Activated CD4-positive, alpha-beta T cell treated with anti-CD3 and anti-CD28 coated beads, Interleukin-2, amount 50 U/mL, for 16 hours (primary cell): ENCODE measurements at regions not wholly inside any gene's neighbourhood (a gene's known extent, or its start where the extent isn't known, plus 50 kb on each side); places are given as distances from the start of the nearest gene placed in this dataset.

ENCODE experiments used
- DNase-seq: peaks from one replicate; pipeline ENCODE4 v3.0.0-alpha.2; 2020

DNA sequence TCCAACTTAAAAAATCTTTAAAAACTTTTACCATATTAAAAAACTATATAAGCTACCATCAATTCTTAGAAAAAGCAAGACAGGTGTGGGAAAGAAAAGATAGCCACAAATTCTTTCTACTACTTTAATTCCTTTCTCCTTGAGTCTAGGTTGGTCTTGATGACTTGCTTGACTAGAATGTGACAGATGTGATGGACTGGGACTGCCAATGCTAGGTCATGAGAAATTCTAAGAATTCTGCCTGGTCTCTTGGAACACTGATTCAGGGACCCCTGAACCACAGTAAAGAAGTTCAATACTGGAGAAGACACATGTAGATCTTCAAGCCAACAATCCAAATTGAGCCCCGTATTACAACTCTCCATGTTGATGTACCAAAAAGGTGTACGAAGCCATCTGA, 326.6 kb upstream of the B3GALT2 start:
- DNase-seq, result no peak

DNA sequence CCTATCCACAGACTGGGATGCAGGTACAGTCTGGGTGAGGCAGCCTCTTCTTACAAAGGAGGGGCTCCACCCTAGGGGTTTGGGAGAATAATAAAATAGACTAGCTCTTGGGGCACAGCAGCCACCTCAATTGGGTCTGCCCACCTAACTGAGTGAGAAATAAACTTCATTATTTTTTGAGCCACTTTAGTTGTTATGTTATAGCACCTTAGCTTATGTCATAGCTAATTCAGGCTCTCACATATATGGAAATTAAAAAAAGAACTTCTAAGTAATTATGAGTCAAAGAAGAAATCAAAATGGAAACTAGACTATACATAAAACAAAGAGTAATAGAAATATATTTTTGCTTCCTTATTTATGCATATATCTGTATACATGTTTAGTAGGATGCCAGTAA, 318.5 kb upstream of the B3GALT2 start:
- no peak for DNase-seq

- no peak for DNase-seq
Observed at GRCh38 chr1:193498088-193498655, 311.8 kb upstream of the B3GALT2 start.

- no peak for DNase-seq
Observed at GRCh38 chr1:193494368-193494767, 308.0 kb upstream of the B3GALT2 start.

DNA sequence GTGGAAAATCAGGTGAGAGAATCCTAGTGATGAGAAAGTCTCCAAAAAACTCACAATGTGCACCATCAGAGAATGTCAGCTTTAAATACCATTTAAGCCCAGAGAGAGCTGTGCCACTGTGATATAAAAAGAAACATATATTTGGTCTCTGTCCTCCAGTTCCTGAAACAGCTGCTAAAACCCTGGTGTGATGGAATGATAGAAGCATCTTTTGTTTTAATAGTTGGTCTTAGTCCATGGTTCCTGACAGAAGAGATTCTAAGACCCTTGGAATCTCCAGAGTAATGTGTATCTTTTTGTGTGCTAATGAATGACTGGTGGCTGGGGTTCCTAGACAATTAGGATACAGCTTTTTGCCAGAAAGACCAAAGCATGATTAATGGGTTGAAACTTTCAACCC, 302.8 kb upstream of the B3GALT2 start:
- DNase-seq, result no peak

- no peak for DNase-seq
Observed at GRCh38 chr1:193487722-193488121, 301.3 kb upstream of the B3GALT2 start.

- DNase-seq, result no peak
Observed at GRCh38 chr1:193486671-193487229, 300.3 kb upstream of the B3GALT2 start.

DNA sequence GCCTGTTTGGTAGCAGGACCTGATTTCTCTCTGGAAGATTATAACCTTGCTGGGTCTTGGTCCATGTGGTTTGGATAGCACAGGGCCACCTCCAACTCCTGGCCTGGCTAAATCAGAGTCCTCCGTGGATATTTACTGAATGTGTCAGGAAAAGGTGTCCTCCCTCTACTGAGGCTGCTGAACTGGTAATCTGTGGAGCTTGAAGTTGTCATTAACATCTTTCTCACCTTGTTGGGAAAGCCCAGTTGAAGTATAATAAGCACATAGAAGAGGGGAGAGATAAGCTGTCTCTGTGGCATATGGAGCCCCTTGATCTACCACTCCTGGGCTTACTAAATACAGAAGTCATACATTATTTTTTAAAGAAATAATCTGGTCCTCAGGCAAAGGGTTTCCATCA, 294.3 kb upstream of the B3GALT2 start:
- DNase-seq, result no peak

DNA sequence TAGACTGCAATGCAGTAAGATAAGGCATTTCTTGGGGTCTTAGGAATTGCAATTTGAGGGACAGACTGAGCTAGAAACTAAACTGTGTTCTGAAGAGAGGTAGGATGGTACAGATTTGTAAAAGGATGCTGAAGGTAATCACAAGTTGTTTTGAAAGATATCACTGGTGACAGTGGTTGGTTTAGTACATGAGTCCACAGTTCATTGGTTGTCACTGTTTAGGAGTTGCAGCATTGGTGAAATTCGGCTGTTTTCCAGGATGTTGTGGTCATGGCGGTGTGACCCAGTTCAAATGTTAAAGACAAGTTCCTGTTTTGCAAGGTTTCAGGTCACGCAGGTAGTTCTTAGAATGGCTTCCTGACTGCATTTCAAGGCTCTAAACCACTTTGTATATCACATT, 292.8 kb upstream of the B3GALT2 start:
- peak; percentile 83 for DNase-seq

- no peak for DNase-seq
Observed at GRCh38 chr1:193476748-193477147, 290.3 kb upstream of the B3GALT2 start.

GRCh38 chr1:193473932-193474331, 287.5 kb upstream of the B3GALT2 start:
- DNase-seq, result no peak

- no peak for DNase-seq
Observed at GRCh38 chr1:193472838-193473398, 286.5 kb upstream of the B3GALT2 start.

- DNase-seq, result no peak
Observed at GRCh38 chr1:193472430-193472829, 286.0 kb upstream of the B3GALT2 start.

GRCh38 chr1:193471981-193472380, 285.6 kb upstream of the B3GALT2 start:
- no peak for DNase-seq

GRCh38 chr1:193463326-193463932, 277.0 kb upstream of the B3GALT2 start:
- DNase-seq, result no peak

- no peak for DNase-seq
Observed at GRCh38 chr1:193462629-193463320, 276.4 kb upstream of the B3GALT2 start.

DNA sequence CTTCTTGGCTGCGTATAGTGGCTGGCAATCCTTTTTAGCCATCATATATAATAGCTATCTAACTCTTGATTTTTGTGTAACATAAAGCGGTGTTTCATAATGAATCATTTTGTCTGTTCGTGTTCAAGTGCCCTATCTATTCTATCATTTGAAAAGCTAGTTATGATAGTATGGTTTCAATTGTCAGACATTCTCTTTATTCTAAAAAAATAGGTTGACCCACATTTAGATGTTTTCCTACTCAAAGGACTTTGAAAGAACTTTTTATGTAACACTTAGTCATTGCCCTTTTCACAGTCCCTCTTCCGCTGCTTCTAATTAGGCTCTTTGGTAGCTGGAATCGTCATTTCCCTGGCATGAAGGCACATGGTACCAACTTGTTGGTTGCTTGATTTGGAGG, 272.2 kb upstream of the B3GALT2 start:
- peak; percentile 79 for DNase-seq

DNA sequence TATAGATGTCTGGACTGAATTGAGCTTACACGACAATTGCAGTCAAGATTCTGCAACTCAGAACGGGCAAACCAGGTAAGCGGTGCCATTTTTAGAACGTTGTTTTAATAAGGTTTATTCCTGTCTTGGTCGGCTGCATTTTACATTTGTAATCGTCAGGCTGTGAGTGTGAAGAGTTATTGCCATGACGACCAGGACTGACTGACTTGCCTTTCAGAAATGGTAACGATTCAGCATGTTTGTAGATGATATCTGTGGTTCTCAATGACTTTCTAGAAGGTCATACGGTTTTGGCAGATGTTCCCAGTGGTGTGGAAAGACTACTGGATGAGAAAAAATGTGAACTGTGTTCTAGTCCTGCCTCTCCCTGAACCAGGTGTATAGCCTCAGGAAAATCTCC, 271.3 kb upstream of the B3GALT2 start:
- peak; percentile 32 for DNase-seq

DNA sequence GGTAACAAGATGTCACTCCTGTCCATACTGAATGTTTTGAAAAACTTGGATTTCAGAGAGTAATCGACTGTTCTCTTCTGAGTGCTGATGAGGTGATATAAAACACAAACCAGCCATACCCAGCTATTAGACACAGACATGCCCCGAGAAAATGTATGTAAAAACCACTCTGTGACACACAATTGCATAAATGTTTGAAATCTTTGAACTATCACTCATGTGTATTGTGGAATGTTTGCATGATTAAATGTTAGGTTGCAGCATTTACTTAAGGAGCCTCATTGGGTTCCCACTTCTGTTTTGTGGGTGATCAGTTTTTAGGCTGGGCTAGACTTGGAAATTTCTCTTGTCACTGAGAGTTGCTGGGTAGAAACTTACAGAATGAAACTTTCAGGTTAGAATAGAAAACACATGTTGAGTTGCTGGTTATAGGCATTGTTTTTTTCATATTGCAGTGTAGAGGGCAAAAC, 270.4 kb upstream of the B3GALT2 start:
- no peak for DNase-seq

GRCh38 chr1:193451606-193452005, 265.2 kb upstream of the B3GALT2 start:
- DNase-seq, result no peak

GRCh38 chr1:193451001-193451400, 264.6 kb upstream of the B3GALT2 start:
- DNase-seq, result no peak

DNA sequence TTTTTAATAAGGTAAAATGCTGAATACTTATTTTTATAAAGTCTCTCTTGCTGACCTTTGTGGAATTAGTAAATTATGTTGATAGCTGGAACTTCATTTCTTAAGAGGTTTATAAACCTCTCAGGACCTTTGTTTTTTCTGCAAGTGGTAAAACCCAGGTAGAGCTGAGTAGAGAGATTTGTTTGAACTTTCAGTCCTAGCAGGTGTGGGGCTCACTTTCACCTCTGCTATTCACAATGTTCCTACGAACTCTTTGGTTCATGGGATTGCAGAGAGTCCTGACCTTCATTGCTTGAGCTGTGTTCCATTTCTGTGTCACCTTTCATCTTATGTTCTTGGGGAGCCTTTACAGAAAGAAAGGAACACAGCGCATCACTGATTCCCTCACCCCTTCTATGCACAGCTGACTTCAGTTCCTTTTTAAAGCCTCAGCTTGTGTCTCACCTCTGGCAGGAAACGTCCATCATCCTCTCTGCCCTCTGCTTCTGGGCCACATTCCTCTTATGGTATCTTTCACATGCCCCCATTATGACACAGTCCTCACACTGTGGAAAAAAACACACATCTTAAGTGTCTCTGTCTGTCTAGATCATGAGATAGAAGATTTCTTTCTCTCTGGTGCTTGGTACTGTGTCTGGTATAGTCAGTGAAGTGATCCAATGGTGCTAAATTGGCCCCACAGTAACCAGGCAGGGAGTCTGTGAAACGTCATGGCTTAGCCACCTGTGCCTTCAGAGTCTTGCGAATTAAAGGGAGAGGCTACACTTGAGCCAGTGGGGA, 262.5 kb upstream of the B3GALT2 start:
- no peak for DNase-seq

- DNase-seq, result no peak
Observed at GRCh38 chr1:193443886-193444285, 257.5 kb upstream of the B3GALT2 start.
